PC-9 (cell line): ENCODE measurements at regions not wholly inside any gene's neighbourhood (a gene's known extent, or its start where the extent isn't known, plus 50 kb on each side); places are given as distances from the start of the nearest gene placed in this dataset.

Experiments
- BruUV-seq: library from RNA; stranded (reverse); fragments of 400-500 nt; replicated peaks from 2 replicates; lab custom pipeline; 2021; lab: Mats Ljungman, UMichigan
- CTCF ChIA-PET: fragments of 300-600 bp; sonication (Branson Sonifier 250); formaldehyde crosslinking; loops from one replicate; lab custom pipeline; 2022; ENCODE audit warnings: antibody characterized with exemption; lab: Charles Lee
- POLR2A ChIA-PET: fragments of 300-600 bp; sonication (Branson Sonifier 250); formaldehyde crosslinking; loops from one replicate; lab custom pipeline; 2022; ENCODE audit warnings: antibody characterized with exemption; ENCODE audit not compliant: unreplicated experiment; lab: Charles Lee
- DNase-seq, 2 experiments: peaks; one replicate each; pipeline versions ENCODE4 v3.0.0 to v3.0.0-alpha.2; 2015 to 2022; ENCODE audit warnings: mixed read lengths in 1 of 2
- H2AFZ ChIP-seq: fragments of 200-600 bp; sonication (generic); 2 replicates; pipeline ENCODE4 v1.8.1; 2017; ENCODE audit warnings: antibody characterized with exemption
- H3F3A ChIP-seq: fragments of 200-600 bp; sonication (generic); 2 replicates; pipeline ENCODE4 v1.8.1; 2017; ENCODE audit warnings: antibody characterized with exemption, mild to moderate bottlenecking, low read depth; ENCODE audit not compliant: insufficient read depth
- H3K27ac ChIP-seq: fragments of 200-600 bp; sonication (generic); 2 replicates; pipeline ENCODE4 v1.6.1; 2016; ENCODE audit warnings: mixed run types
- H3K27me3 ChIP-seq: fragments of 200-600 bp; sonication (generic); 2 replicates; pipeline ENCODE4 v1.6.1; 2016; ENCODE audit warnings: low read depth, mixed run types; ENCODE audit not compliant: insufficient read depth
- H3K36me3 ChIP-seq: fragments of 200-600 bp; sonication (generic); 2 replicates; pipeline ENCODE4 v1.6.1; 2016; ENCODE audit warnings: low read depth, mixed run types
- H3K4me1 ChIP-seq: fragments of 200-600 bp; sonication (generic); replicated peaks from 2 replicates; pipeline ENCODE4 v1.6.1; 2016; ENCODE audit warnings: mixed run types; ENCODE audit not compliant: insufficient read depth
- H3K4me2 ChIP-seq: fragments of 200-600 bp; sonication (generic); 2 replicates; pipeline ENCODE4 v1.6.1; 2017; ENCODE audit warnings: mixed run types
- H3K4me3 ChIP-seq: fragments of 200-600 bp; sonication (generic); 2 replicates; pipeline ENCODE4 v1.6.1; 2016; ENCODE audit warnings: mixed run types
- H3K79me2 ChIP-seq: fragments of 200-600 bp; sonication (generic); 2 replicates; pipeline ENCODE4 v1.6.1; 2017; ENCODE audit warnings: low read depth, mixed run types
- H3K9me2 ChIP-seq: fragments of 200-600 bp; sonication (generic); 2 replicates; pipeline ENCODE4 v1.8.1; 2017; ENCODE audit warnings: mild to moderate bottlenecking; ENCODE audit not compliant: insufficient read depth
- H3K9me3 ChIP-seq: fragments of 200-600 bp; sonication (generic); 2 replicates; pipeline ENCODE4 v1.8.1; 2016; ENCODE audit warnings: low read depth; ENCODE audit not compliant: insufficient read depth
- H4K20me1 ChIP-seq: fragments of 200-600 bp; sonication (generic); 2 replicates; pipeline ENCODE4 v1.8.1; 2017; ENCODE audit not compliant: insufficient read depth
- EZH2 ChIP-seq: fragments of 200-600 bp; sonication (generic); IDR thresholded peaks from 2 replicates; pipeline ENCODE4 v1.8.0; 2017; ENCODE audit warnings: antibody characterized with exemption, low read depth
- intact Hi-C: fragments of 100-400 bp; cut with micrococcal nuclease; formaldehyde crosslinking; loops from one replicate; pipeline ENCODE4 v1.10.0; 2022; ENCODE audit not compliant: unreplicated experiment
- TF ChIP-seq, protein P1 (sequence below): fragments of 200-600 bp; sonication (generic); conservative IDR thresholded peaks from 2 replicates; pipeline ENCODE4 v1.6.1; 2017; ENCODE audit warnings: mixed run types, antibody characterized with exemption, mild to moderate bottlenecking, moderate library complexity

DNA sequence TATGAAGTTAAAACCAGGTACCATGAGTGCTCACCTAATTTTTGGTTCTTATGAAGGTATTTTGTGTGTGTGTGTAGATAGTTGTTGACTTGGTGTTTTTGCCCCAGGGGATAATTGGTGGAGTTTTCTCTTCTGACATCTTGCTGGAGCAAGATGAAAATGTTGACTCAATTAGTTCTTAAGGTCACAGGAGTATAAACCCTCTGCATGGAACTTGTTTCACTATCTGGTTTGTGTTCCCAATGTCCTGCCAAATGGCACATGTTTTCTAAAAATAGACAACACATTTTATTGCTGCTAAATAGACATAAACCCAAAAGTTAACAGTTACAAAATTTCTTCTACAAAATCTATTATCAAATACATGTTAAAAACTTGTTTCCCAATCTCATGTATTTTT is 180.9 kb downstream of the FAM170A start:
- no TSS peak for BruUV-seq
- H3K27me3 ChIP-seq = no peaks in the 10 kb centered on the region
- H3K4me1 ChIP-seq = no peaks in the 10 kb centered on the region

DNA sequence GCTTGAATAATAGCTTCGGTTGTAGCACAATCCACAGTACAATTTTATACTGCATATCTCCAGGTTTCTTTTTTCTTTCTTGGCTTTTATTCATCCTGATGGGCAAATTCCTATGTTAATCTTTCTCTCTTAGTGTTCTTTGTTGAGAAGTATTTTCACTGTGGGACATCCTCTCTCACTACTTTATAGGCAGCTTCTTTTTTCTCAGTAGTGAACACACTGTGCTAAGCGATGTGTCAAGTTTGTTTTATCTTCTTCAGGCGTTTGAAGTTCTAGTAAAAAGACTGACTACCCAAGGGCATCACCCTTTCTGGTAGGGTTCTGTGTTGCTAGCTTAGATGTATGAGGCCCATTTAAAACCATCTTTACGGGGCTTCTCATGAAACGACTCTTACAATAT is 182.1 kb downstream of the FAM170A start:
- Histone ChIP-seq H3K27ac (no peak overlapping the region), H3K4me1 (no peaks in the 10 kb centered on the region), H3K4me2 (no peak overlapping the region), H3F3A (no peaks in the 10 kb centered on the region), H2AFZ (no peak overlapping the region), H3K4me3 (no peak overlapping the region), H3K79me2 (no peaks in the 10 kb centered on the region), H4K20me1 (no peaks in the 10 kb centered on the region), H3K36me3 (no peaks in the 10 kb centered on the region), H3K9me2 (no peaks in the 10 kb centered on the region), H3K9me3 (no peaks in the 10 kb centered on the region), H3K27me3 (no peaks in the 10 kb centered on the region)
- BruUV-seq = no TSS peak
- POLR2A ChIA-PET = no interaction called here
- intact Hi-C loops = no loop called here
- no peak for DNase-seq
- CTCF ChIA-PET = no interaction called here
- TF ChIP-seq EZH2 = no peak
- TF ChIP-seq, protein P1, sequence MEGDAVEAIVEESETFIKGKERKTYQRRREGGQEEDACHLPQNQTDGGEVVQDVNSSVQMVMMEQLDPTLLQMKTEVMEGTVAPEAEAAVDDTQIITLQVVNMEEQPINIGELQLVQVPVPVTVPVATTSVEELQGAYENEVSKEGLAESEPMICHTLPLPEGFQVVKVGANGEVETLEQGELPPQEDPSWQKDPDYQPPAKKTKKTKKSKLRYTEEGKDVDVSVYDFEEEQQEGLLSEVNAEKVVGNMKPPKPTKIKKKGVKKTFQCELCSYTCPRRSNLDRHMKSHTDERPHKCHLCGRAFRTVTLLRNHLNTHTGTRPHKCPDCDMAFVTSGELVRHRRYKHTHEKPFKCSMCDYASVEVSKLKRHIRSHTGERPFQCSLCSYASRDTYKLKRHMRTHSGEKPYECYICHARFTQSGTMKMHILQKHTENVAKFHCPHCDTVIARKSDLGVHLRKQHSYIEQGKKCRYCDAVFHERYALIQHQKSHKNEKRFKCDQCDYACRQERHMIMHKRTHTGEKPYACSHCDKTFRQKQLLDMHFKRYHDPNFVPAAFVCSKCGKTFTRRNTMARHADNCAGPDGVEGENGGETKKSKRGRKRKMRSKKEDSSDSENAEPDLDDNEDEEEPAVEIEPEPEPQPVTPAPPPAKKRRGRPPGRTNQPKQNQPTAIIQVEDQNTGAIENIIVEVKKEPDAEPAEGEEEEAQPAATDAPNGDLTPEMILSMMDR = no peak

More for the DNA sequence above, 180.9 kb downstream of the FAM170A start:
- no peaks in the 10 kb centered on the region for H3K9me2 ChIP-seq
- H3K9me3 ChIP-seq = no peaks in the 10 kb centered on the region
- H4K20me1 ChIP-seq = no peaks in the 10 kb centered on the region
- POLR2A ChIA-PET = no interaction called here
- DNase-seq = no peak
- H2AFZ ChIP-seq = no peak overlapping the region
- no peak overlapping the region for H3K4me3 ChIP-seq
- H3K79me2 ChIP-seq = no peaks in the 10 kb centered on the region
- no peaks in the 10 kb centered on the region for H3F3A ChIP-seq
- no peaks in the 10 kb centered on the region for H3K36me3 ChIP-seq
- no peak for TF ChIP-seq EZH2
- TF ChIP-seq, protein P1 = no peak
- CTCF ChIA-PET = no interaction called here
- no peak overlapping the region for H3K27ac ChIP-seq
- H3K4me2 ChIP-seq = no peak overlapping the region
- intact Hi-C loops = no loop called here

GRCh38 chr5:119814655-119815054 is 185.3 kb downstream of the FAM170A start:
- Histone ChIP-seq H3F3A (no peaks in the 10 kb centered on the region), H3K36me3 (no peaks in the 10 kb centered on the region), H3K4me3 (no peak overlapping the region), H3K9me3 (no peaks in the 10 kb centered on the region), H3K79me2 (no peaks in the 10 kb centered on the region), H2AFZ (no peak overlapping the region), H3K27ac (no peak overlapping the region), H4K20me1 (no peaks in the 10 kb centered on the region), H3K9me2 (no peaks in the 10 kb centered on the region), H3K27me3 (no peaks in the 10 kb centered on the region), H3K4me1 (no peaks in the 10 kb centered on the region), H3K4me2 (no peak overlapping the region)
- no TSS peak for BruUV-seq
- no peak for DNase-seq
- CTCF ChIA-PET = no interaction called here
- TF ChIP-seq EZH2 = no peak
- TF ChIP-seq, protein P1 = no peak
- POLR2A ChIA-PET = no interaction called here
- intact Hi-C loops = no loop called here
